ENCODE measurements at regions not wholly inside any gene's neighbourhood (a gene's known extent, or its start where the extent isn't known, plus 50 kb on each side); places are given as distances from the start of the nearest gene placed in this dataset.
"Not testable (repeated sequence)": the region's sequence is repeated elsewhere in the genome, so short reads cannot be mapped to it uniquely, and the experiment has no call there.

- H3K27ac ChIP-seq (replicated peaks in 1 of 4): no peak overlapping the region
- intact Hi-C loops (cut with DNase I): no loop called here
- H3K36me3 ChIP-seq: no peaks in the 10 kb centered on the region
- DNase-seq (ENCODE audit: extremely low spot score): no peak
- H3K4me3 ChIP-seq: no peak overlapping the region
- 93% methylated on average over 3 of the region's 3 CpGs for WGBS
- no peaks in the 10 kb centered on the region for H3K9me3 ChIP-seq
- H3K4me1 ChIP-seq: peaks cover 0 to 18% (median 7%) of the 10 kb centered on the region in 4 donors
- no peaks in the 10 kb centered on the region for H3K27me3 ChIP-seq
- TF ChIP-seq POLR2AphosphoS5 (IDR thresholded peaks at IDR 0.05): no peak
- TF ChIP-seq EP300 (IDR thresholded peaks at IDR 0.05): no peak
- no peak for TF ChIP-seq CTCF (IDR thresholded peaks at IDR 0.05)
- no peak for TF ChIP-seq POLR2A (IDR thresholded peaks at IDR 0.05; ENCODE audit: low read depth)
These were observed 229.6 kb downstream of the BAMBI start for GRCh38 chr10:28906934-28907333.

GRCh38 chr10:28909875-28910274 lies 232.6 kb downstream of the BAMBI start:
- Histone ChIP-seq H3K4me1 (peaks cover 0 to 20% (median 7%) of the 10 kb centered on the region in 4 donors), H3K36me3 (no peaks in the 10 kb centered on the region), H3K27ac (replicated peaks in 1 of 4) (peak overlapping the region in 1 of 4 donors; percentile 44), H3K27me3 (no peaks in the 10 kb centered on the region), H3K9me3 (no peaks in the 10 kb centered on the region), H3K4me3 (no peak overlapping the region)
- intact Hi-C loops (cut with DNase I): no loop called here
- 93% methylated on average over 5 of the region's 5 CpGs for WGBS
- no peak for TF ChIP-seq POLR2AphosphoS5 (IDR thresholded peaks at IDR 0.05)
- no peak for TF ChIP-seq CTCF (IDR thresholded peaks at IDR 0.05)
- no peak for TF ChIP-seq POLR2A (IDR thresholded peaks at IDR 0.05; ENCODE audit: low read depth)
- no peak for TF ChIP-seq EP300 (IDR thresholded peaks at IDR 0.05)
- no peak for DNase-seq (ENCODE audit: extremely low spot score)

GRCh38 chr10:28910956-28911355 lies 233.6 kb downstream of the BAMBI start:
- intact Hi-C loops (cut with DNase I): no loop called here
- H3K4me1 ChIP-seq: peaks cover 0 to 20% (median 7%) of the 10 kb centered on the region in 4 donors
- H3K27me3 ChIP-seq: no peaks in the 10 kb centered on the region
- no peak overlapping the region for H3K4me3 ChIP-seq
- H3K9me3 ChIP-seq: no peaks in the 10 kb centered on the region
- H3K27ac ChIP-seq (replicated peaks in 1 of 4): peak overlapping the region in 3 of 4 donors; percentile 2 to 50 (median 23)
- TF ChIP-seq POLR2A (IDR thresholded peaks at IDR 0.05; ENCODE audit: low read depth) (no peak), CTCF (IDR thresholded peaks at IDR 0.05) (no peak), POLR2AphosphoS5 (IDR thresholded peaks at IDR 0.05) (peak in 1 of 2 donors; percentile 39)
- WGBS: 14% methylated on average over 3 of the region's 3 CpGs
- DNase-seq (ENCODE audit: extremely low spot score): no peak
- H3K36me3 ChIP-seq: no peaks in the 10 kb centered on the region

GRCh38 chr10:28911511-28911910 lies 234.2 kb downstream of the BAMBI start:
- WGBS: 86% methylated on average over 8 of the region's 8 CpGs
- intact Hi-C loops (cut with DNase I): not testable (repeated sequence)

GRCh38 chr10:28912017-28912783 lies 234.9 kb downstream of the BAMBI start:
- Histone ChIP-seq H3K27me3 (no peaks in the 10 kb centered on the region), H3K4me3 (no peak overlapping the region), H3K27ac (replicated peaks in 1 of 4) (no peak overlapping the region), H3K4me1 (peaks cover 0 to 20% (median 7%) of the 10 kb centered on the region in 4 donors), H3K36me3 (no peaks in the 10 kb centered on the region), H3K9me3 (no peaks in the 10 kb centered on the region)
- TF ChIP-seq EP300 (IDR thresholded peaks at IDR 0.05) (no peak), CTCF (IDR thresholded peaks at IDR 0.05) (no peak), POLR2AphosphoS5 (IDR thresholded peaks at IDR 0.05) (no peak)
- intact Hi-C loops (cut with DNase I): no loop called here
- no peak for DNase-seq (ENCODE audit: extremely low spot score)
- whole genome bisulfite sequencing: 93% methylated on average over 7 of the region's 9 CpGs

More at GRCh38 chr10:28911511-28911910, 234.2 kb downstream of the BAMBI start:
- not testable (repeated sequence) for H3K4me3 ChIP-seq; DNase-seq (ENCODE audit: extremely low spot score); H3K27me3 ChIP-seq; H3K9me3 ChIP-seq; H3K36me3 ChIP-seq
- H3K27ac ChIP-seq (replicated peaks in 1 of 4): peak overlapping the region in 2 of 4 donors; percentile 2 to 50
- peaks cover 0 to 20% (median 7%) of the 10 kb centered on the region in 4 donors for H3K4me1 ChIP-seq
